NCI-H526 (cell line): ENCODE measurements at regions not wholly inside any gene's neighbourhood (a gene's known extent, or its start where the extent isn't known, plus 50 kb on each side); places are given as distances from the start of the nearest gene placed in this dataset.

Experiments used
- DNase-seq, 2 experiments: peaks; one replicate each; lab custom pipeline; 2025; lab: John Stamatoyannopoulos, UW

DNA sequence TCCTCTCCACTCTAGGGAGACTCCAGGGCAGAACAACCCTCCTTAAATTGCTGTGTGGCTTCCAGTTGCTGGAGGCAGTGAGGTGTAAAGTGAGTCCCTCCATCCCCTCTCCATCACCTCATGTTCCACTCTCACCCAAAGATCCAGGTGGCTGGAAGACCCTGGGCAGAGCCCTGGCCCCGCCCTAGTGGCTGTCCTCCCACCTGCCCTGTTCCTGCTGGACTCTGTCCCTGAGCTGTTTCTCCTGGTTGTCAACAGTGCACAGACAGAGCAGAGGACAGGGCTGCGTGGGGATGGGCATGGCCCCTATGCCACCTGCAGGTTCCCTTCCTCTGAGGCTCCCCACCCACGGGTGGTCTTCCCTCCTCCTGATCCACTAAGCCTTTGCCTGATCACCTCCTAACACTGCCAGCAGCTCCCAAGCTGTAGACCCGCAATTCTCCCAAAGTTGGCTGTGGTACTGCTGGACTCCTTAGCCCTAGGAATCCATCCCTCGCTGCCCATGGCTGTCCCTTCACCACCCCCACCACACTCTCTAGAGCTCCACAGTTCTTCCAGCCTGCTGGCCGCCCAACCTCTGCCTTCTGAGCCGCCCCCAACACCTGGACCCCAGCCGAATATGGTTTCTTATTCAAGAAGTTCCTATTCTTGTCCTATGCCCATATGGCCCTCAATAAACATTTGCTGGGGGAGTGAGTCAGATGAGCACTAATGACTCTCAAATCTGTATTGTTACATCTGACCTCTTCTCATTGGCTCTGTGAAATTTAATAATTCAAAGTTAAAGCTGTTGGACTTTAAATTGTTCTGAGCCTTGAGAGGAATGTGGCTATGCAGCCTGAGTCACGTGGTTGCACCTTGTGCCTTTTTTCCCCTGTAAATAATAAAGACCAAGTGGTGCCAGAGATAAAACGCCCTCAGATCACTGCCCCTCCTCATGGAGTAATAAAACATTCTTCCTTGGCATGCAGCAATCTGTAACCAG lies 260.0 kb upstream of the HS6ST1 start:
- DNase-seq = no peak

GRCh38 chr2:128579825-128580224 lies 261.2 kb upstream of the HS6ST1 start:
- no peak for DNase-seq

DNA sequence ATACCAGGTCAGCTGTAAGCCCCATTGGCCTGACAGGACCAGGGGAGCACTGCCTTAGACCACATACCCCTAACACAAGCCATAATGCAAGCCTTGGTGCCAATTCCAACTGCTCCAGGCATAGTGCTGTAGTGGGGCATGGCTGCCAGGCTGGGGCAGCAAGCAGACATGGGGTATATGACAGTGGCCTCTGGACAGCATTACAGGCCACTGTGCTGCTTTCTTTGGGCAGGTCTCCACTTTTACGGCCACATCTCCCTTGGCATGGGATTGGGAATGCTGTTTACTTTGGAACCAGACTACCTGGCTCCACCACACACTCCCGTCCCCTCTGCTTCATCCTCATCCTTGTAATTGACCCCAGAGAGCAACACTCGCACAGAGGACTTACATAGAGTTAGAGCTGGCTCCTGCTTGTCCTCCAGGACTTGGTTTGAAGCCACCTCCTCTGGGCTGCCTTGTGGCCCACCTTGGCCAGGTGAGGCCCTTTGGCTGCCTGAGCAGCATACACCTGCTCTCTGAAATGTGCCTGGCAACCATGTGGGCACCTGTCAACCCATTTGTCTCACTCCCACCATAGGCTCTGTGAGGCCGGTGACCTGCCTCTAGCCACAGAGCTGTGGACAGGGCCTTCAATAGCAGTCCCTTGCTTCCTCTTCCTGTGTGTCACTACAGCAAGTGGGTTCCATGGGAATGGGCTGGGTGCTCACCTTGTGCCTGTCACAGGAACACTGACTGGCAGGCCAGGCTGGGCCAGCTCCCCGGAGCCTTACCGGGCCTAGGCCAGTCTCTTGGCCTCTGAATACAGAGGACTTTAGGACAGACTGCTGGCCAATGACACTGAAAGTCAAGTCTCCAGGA lies 262.6 kb upstream of the HS6ST1 start:
- DNase-seq = no peak

DNA sequence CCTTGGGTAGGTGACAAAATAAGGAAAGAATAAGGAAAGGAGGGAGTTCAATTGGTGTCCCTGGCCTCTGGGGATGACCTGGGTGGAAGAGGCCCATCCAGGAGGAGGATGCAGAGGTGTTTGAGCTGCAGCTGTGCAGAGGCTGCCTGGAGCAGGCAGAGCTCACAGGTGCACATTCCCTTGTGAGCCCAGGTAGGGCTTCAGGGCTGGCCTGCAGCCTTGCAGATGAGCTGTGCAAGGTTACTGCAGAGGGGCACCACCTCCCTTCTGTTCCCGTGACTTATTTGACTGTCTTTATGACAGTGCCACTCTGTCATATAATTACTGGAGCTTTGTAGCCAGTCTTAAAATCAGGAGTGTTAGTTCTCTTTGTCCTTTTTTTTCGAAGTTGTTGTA lies 263.2 kb upstream of the HS6ST1 start:
- peak in 1 of 2 experiments; percentile 41 for DNase-seq

GRCh38 chr2:128584296-128584890 lies 265.7 kb upstream of the HS6ST1 start:
- no peak for DNase-seq

DNA sequence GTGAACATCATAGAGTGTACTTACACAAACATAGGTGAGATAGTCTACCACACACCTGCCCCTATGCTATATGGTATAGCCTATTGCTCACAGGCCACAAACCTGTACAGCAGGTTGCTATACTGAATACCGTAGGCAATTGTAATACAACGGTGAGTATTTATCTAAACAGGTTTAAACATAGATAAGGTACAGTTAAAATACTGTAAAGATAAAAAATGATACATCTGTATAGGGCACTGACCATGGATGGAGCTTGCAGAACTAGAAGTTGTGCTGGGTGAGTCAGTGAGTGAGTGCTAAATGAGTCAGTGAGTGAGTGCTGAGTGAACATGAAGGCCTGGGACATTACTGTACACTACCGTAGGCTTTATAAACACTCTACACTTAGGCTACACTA lies 267.0 kb upstream of the HS6ST1 start:
- no peak for DNase-seq

DNA sequence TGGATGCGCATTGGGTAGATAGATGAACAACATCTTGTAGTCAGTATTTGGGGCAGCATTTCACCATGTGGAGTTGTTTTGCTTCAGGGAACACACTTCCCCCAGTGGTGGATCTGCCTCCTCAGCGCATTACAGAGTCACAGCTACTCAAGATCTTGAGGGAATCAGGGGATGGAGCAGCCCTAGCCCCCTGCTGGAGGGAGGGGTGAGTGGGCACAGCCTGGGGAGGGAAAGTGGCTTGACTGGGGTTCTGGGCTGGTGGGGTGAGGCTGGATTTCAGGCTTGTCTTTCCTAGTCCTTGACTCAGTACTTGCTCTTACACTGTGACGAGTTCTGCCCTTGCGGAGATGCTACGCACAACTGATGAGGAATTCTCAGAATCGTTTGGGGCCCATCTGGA lies 271.0 kb upstream of the HS6ST1 start:
- no peak for DNase-seq

GRCh38 chr2:128590309-128591021 lies 271.8 kb upstream of the HS6ST1 start:
- DNase-seq = no peak

GRCh38 chr2:128591022-128591860 lies 272.6 kb upstream of the HS6ST1 start:
- no peak for DNase-seq

DNA sequence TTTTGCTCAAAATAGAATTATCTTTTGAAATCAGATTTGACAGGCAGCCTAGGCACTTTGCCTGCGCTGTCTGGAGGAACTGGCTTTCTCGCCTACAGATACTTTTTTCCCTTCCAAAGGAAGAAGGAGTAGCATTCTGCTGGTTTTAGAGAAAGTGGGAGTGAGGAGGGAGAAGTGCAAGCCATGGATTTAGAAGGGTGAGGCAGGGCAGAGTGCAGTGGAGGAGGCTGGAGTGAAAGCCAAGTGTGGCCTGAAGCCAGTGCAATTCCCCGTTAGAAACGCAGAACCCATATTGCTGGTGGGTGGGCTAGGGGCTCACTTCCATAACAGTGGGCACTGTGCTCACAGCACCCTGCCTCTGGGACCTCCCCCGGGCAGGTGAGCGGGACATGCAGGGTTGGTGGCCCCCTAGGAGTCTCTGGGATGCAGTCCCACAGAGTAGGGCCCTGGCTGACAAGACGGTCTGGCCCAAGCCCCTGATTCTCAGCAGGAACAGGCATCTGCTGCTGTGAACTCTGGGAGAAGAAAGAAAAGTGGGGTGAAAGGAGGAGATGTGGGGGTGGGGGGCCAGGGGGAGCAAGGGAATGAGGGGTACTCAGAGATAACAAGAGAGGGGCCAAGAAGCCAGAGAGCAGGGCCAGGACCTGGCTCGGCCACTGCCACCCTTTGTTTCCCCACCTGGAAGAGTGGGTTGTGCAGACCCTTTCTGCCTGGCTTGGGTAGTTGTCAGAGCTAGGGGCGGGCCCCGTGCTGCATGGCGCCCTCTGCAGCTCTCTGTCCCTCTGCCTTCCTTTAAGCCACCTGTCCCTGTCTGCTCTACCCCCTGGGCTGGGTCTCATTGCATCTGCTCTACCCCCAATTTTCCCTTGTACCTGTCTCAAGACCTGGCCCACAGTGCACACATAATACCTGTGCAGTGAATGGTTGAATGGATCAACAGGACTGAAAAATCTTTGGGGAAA lies 273.5 kb upstream of the HS6ST1 start:
- no peak for DNase-seq

DNA sequence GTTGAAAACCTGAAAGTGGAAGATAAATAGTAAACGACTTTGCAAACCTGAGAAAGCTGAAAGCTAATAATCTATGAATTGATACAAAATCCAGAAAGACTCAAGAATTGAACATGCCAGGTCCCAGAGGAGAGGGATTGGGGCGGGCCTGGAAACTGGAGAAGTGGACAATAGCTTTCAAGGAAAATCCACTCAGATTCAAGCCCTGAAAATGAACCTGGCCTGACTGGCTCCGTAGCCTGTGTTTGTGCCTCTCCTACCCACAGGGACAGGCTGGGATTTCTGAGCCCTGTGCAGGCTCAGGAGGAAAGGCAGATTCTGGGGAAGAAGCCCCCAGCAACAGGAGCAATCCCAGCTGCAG lies 274.8 kb upstream of the HS6ST1 start:
- DNase-seq = no peak

DNA sequence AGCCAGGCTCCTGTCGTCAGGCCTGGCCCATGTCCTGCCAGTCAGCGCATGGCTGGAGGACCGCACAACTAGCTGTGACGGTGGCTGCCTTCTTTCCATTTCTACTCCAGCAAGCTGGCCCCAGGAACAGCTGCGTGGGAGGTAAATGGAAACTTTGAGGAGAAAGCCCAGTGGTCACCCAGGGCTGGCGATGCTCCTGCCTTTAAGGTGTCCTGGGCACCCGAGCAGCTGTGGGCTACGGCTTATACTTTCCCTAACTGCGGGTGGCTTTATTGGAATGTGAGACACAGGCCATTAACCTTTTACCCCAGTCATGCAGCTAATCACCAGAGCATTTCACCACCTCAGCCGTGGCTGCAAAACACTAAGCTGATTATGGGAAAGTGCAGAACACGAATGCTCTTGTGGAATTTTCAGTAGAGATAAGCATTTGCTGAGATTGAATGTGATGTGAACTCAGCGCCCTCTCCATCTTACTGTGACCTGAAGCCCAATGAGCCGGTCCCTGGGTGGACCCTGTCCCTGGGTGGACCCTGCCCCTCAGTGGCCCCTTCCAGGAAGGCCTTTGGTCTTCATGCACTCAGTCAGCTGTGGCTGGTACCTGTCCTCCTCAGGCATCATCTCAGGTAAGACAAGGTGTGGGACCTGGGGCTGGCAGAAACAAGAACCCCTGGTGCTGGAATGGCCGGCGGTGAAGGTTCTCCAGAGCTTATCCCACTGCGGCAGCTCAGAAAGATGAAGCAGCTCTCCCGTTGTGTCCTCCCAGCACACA lies 275.4 kb upstream of the HS6ST1 start:
- DNase-seq = no peak

GRCh38 chr2:128594651-128594910 lies 275.9 kb upstream of the HS6ST1 start:
- DNase-seq = no peak

DNA sequence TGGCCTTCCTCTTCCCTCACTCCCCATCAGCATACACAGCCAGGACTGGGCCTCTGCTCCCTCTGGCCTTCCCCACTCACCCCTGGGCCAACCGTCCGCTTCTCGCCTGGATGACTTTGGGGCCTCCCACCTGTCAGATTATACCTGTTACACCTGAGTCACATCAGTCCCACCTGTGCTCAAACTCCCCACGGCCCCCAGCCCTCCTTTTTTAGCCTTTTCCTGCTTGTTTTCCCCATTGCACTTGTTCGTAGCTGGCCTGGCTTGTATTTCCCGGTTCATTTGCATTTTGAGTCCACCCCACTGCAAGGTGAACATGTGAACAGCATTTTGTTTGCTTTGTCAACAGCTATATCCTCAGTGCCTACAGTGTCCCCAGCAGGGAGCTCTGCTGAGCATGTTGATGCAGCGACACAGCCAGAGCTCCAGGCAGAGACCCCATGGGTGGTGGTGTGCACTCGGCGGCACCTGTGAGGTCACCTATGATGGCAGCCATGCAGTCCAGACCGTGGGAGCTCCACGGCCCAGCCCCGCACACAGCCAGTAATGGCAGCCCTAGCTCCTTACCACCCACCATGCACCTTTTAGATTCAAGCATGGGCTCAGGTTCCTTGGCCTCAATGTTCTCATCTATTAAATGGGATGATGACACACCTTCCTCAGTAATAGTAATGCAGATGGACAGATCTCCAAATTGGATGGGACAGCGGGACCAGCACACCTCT lies 276.4 kb upstream of the HS6ST1 start:
- DNase-seq = peak; percentile 80 to 88

- DNase-seq = no peak
Observed at GRCh38 chr2:128595763-128596395, 277.2 kb upstream of the HS6ST1 start.

- no peak for DNase-seq
Observed at GRCh38 chr2:128596396-128597120, 277.9 kb upstream of the HS6ST1 start.

- no peak for DNase-seq
Observed at GRCh38 chr2:128597121-128597762, 278.6 kb upstream of the HS6ST1 start.
